Stimulated activated CD4-positive, alpha-beta T cell treated with anti-CD3 and anti-CD28 coated beads, Interleukin-15, amount 100 ng/mL, for 48 hours (primary cell): ENCODE measurements at regions not wholly inside any gene's neighbourhood (a gene's known extent, or its start where the extent isn't known, plus 50 kb on each side); places are given as distances from the start of the nearest gene placed in this dataset.

Source experiments
- DNase-seq, 2 donors: peaks; one replicate each; pipeline ENCODE4 v3.0.0-alpha.2; 2020; ENCODE audit warnings: low read depth in 2 of 2

GRCh38 chr18:61618816-61619215, 274.0 kb downstream of the RNF152 start:
- DNase-seq: no peak

- no peak for DNase-seq
Observed at GRCh38 chr18:61616111-61616610, 276.6 kb downstream of the RNF152 start.

- DNase-seq: no peak
Observed at GRCh38 chr18:61612517-61612916, 279.3 kb downstream of the CDH20 start.

GRCh38 chr18:61609131-61609530, 275.9 kb downstream of the CDH20 start:
- no peak for DNase-seq

- no peak for DNase-seq
Observed at GRCh38 chr18:61608316-61608715, 275.1 kb downstream of the CDH20 start.

GRCh38 chr18:61607867-61608266, 274.6 kb downstream of the CDH20 start:
- no peak for DNase-seq

GRCh38 chr18:61606759-61607158, 273.5 kb downstream of the CDH20 start:
- no peak for DNase-seq

GRCh38 chr18:61606068-61606660, 272.9 kb downstream of the CDH20 start:
- no peak for DNase-seq

- DNase-seq: no peak
Observed at GRCh38 chr18:61605376-61606067, 272.3 kb downstream of the CDH20 start.
